ENCODE measurements at regions not wholly inside any gene's neighbourhood (a gene's known extent, or its start where the extent isn't known, plus 50 kb on each side); places are given as distances from the start of the nearest gene placed in this dataset.

DNA sequence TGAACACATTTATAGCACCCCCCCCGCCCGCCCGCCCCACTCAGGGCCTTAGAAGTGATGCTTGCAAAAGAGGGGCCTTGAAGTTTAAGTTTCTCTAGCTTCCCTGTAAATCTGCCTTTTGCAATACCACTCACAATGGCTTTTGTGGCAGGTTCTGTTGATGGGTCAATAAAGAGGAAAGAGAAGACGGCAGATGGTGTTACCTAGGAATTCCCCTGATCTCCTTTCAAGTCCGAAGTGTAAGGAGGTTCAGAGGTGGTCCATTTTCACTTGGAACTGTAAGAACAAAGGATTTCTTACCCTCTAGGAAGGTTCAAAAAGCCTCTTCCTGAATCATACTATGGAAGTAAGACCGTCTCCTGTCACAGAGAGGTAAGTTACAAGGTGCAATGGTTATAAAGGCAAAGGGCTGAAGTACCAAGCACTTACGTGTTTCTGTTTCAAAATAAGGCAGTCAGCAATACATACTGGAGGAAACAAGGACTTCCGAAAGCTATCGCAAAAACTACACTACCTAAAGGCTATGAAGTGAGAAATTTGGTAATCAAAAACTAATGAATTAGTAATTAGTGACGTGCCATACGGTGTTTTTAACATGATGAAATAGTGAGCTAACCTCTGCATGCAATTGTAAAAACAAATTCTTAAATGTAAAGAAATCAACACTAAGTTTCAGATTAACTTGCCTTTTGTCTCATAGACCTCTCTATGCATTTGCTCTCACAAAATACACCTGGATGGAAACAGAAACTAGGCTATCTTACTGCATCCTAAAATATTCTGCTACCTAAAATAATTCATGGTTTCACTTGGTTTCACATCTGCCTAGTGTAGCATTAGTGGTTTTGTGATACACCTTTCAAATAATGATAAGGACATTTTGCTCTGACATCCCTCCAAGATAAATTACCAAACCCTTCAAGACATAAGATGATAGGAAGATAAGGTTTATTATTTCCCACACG, 589.4 kb upstream of the FAM174A start:
- Histone ChIP-seq H3K4me2 (ENCODE audit: low read length) (no peak overlapping the region), H3K4me3 (ENCODE audit: low read length) (no peak overlapping the region), H3K4me1 (ENCODE audit: control insufficient read depth, insufficient read depth, low read length) (no peaks in the 10 kb centered on the region), H3K36me3 (ENCODE audit: insufficient read depth, low read length) (no peaks in the 10 kb centered on the region), H3K27me3 (ENCODE audit: control insufficient read depth, insufficient read depth, low read length) (no peaks in the 10 kb centered on the region), H3K9ac (ENCODE audit: low read depth, low read length) (no peak overlapping the region), H3K9me3 (replicated peaks; ENCODE audit: low read length) (no peaks in the 10 kb centered on the region)

DNA sequence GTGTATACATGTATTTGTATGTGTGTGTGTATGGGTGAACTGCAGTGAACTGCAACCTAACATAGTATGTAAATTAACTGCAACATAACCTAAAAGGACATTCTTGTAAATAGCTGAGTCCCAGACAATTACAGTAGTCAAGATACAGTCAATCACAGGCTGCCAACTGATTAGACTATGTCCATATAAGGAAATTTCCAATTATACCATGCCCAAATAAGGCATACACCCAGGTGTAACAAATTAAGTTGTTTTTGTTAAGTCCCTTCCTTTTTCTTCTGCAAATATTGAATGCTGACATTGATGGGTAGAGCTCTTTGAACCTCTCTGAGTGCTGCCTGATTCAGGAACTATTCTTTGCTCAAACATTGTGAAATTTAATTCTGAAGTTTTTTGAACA, 594.6 kb upstream of the FAM174A start:
- H3K36me3 ChIP-seq (ENCODE audit: insufficient read depth, low read length): no peaks in the 10 kb centered on the region
- H3K9me3 ChIP-seq (replicated peaks; ENCODE audit: low read length): no peaks in the 10 kb centered on the region
- H3K4me2 ChIP-seq (ENCODE audit: low read length): no peak overlapping the region
- H3K27me3 ChIP-seq (ENCODE audit: control insufficient read depth, insufficient read depth, low read length): no peaks in the 10 kb centered on the region
- no peak overlapping the region for H3K9ac ChIP-seq (ENCODE audit: low read depth, low read length)
- H3K4me1 ChIP-seq (ENCODE audit: control insufficient read depth, insufficient read depth, low read length): no peaks in the 10 kb centered on the region
- no peak overlapping the region for H3K4me3 ChIP-seq (ENCODE audit: low read length)

DNA sequence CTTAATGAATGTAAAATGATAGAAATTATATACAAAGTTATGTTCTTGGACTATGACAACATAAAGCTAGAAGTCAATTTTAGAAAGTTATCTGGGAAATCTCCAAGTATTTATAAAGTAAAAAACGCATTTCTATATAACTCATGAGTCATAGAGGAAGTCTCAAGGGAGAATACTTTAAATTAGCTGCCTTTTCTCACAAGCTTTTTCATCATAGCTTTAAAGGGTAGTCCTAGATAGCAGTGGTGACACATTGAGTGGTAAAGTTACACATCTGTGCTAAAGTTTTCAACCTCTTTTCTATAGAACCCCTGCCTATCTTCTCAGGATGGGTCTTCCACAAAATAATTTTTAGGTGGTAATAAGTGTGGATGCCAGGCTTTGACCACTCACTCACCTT, 598.3 kb upstream of the FAM174A start:
- Histone ChIP-seq H3K4me3 (ENCODE audit: low read length) (no peak overlapping the region), H3K9me3 (replicated peaks; ENCODE audit: low read length) (no peaks in the 10 kb centered on the region), H3K4me1 (ENCODE audit: control insufficient read depth, insufficient read depth, low read length) (no peaks in the 10 kb centered on the region), H3K9ac (ENCODE audit: low read depth, low read length) (no peak overlapping the region), H3K27me3 (ENCODE audit: control insufficient read depth, insufficient read depth, low read length) (no peaks in the 10 kb centered on the region), H3K4me2 (ENCODE audit: low read length) (no peak overlapping the region), H3K36me3 (ENCODE audit: insufficient read depth, low read length) (no peaks in the 10 kb centered on the region)

DNA sequence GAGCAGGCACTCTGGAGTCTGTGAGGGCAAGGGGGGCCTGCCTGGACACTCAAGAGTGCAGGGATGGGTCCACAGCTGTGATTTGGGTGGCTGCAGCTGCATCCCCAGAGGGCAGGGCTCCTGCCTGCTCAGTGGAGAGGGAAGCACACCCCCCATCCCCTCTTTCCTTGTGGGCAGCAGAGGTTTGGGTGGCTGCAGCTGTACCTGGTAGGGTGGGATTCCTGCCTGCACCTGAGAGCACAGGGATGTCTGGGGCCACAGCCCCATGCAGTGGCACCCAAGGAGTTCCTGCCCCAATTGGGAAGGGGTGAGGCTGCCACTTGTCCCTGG, 605.4 kb upstream of the FAM174A start:
- Histone ChIP-seq H3K9me3 (replicated peaks; ENCODE audit: low read length) (no peaks in the 10 kb centered on the region), H3K4me2 (ENCODE audit: low read length) (no peak overlapping the region), H3K9ac (ENCODE audit: low read depth, low read length) (no peak overlapping the region), H3K4me1 (ENCODE audit: control insufficient read depth, insufficient read depth, low read length) (no peaks in the 10 kb centered on the region), H3K36me3 (ENCODE audit: insufficient read depth, low read length) (no peaks in the 10 kb centered on the region), H3K27me3 (ENCODE audit: control insufficient read depth, insufficient read depth, low read length) (no peaks in the 10 kb centered on the region), H3K4me3 (ENCODE audit: low read length) (no peak overlapping the region)

DNA sequence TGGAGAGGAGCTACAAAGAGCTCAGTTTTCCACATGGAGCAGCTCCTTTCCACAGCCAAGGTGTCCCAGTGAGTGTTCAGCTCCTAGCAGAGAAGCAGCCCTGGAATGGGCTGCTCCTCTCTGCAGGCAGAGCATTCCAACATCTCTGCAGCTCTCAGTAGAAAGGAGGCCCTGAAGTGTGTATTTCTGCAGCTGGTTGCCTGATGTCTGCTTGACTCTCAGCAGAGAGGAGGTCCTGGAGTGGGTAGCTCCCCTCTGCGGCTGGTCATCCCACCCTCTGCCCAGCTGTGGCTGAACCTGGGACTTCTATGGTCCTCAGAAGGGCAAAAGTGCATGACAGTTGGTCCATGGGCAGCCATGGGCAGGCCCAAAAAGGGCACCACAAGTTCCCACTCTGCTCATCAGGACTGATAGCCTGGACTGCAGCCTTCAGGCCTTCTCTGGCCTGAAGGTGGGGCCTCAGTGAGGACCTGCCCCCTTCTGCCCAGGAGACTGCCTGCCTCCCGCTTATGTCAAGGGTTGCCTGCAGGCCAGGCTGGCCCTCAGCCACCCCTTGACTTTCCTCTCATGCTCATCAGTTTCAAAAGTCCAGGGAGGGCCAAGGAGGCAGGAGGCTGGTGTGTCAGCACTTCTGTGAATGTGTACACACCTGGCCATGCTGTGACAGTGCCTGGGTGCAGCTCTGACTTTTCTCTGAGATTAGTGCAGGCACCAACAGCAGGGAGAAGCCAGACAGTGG, 605.9 kb upstream of the FAM174A start:
- Histone ChIP-seq H3K9me3 (replicated peaks; ENCODE audit: low read length) (no peaks in the 10 kb centered on the region), H3K36me3 (ENCODE audit: insufficient read depth, low read length) (no peaks in the 10 kb centered on the region), H3K4me2 (ENCODE audit: low read length) (no peak overlapping the region), H3K9ac (ENCODE audit: low read depth, low read length) (no peak overlapping the region), H3K4me1 (ENCODE audit: control insufficient read depth, insufficient read depth, low read length) (no peaks in the 10 kb centered on the region), H3K4me3 (ENCODE audit: low read length) (no peak overlapping the region), H3K27me3 (ENCODE audit: control insufficient read depth, insufficient read depth, low read length) (no peaks in the 10 kb centered on the region)

DNA sequence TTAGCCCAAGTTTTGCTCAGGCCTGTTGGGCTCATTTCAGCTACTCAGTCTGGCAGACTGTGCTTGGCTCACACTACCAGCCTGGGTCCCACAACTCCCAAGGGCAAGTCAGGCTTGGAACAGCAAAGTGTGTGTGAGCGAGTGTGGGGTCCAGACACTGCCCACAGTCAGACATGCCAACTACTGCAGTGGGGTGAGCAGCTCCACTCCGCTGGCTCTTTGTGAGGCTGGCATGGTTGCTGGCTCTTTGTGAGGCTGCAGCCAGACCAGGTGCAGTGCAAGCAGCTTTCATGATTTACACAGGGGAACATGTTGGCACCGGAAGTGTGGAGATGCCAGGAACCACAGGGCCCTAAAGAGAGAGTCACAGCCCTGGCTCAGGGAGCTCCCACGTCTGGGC, 606.7 kb upstream of the FAM174A start:
- Histone ChIP-seq H3K9ac (ENCODE audit: low read depth, low read length) (no peak overlapping the region), H3K9me3 (replicated peaks; ENCODE audit: low read length) (no peaks in the 10 kb centered on the region)

DNA sequence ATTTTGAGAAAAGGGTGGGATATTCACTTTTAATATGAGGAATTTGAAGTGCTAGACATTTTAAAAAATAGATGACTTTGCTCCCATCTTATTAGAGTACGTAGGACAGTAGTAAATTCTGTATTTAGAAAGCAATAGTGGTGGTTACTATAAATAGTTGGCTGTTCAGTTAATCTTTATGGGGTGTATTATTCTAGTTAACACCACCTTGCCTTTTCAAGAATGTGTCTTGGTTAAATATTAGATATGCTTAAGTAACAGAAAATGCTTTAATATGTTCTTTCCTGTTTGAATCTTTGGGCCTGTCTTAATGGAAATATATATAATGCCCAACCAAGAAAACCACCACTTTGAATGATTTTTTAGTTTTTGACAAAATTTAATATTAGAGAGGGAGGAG, 608.7 kb upstream of the FAM174A start:
- Histone ChIP-seq H3K4me2 (ENCODE audit: low read length) (no peak overlapping the region), H3K4me3 (ENCODE audit: low read length) (no peak overlapping the region), H3K9me3 (replicated peaks; ENCODE audit: low read length) (no peaks in the 10 kb centered on the region), H3K27me3 (ENCODE audit: control insufficient read depth, insufficient read depth, low read length) (no peaks in the 10 kb centered on the region), H3K36me3 (ENCODE audit: insufficient read depth, low read length) (no peaks in the 10 kb centered on the region), H3K4me1 (ENCODE audit: control insufficient read depth, insufficient read depth, low read length) (no peaks in the 10 kb centered on the region), H3K9ac (ENCODE audit: low read depth, low read length) (no peak overlapping the region)

More for the DNA sequence above, 606.7 kb upstream of the FAM174A start:
- H3K4me2 ChIP-seq (ENCODE audit: low read length): no peak overlapping the region
- H3K4me1 ChIP-seq (ENCODE audit: control insufficient read depth, insufficient read depth, low read length): no peaks in the 10 kb centered on the region
- no peaks in the 10 kb centered on the region for H3K36me3 ChIP-seq (ENCODE audit: insufficient read depth, low read length)
- no peaks in the 10 kb centered on the region for H3K27me3 ChIP-seq (ENCODE audit: control insufficient read depth, insufficient read depth, low read length)
- H3K4me3 ChIP-seq (ENCODE audit: low read length): no peak overlapping the region

DNA sequence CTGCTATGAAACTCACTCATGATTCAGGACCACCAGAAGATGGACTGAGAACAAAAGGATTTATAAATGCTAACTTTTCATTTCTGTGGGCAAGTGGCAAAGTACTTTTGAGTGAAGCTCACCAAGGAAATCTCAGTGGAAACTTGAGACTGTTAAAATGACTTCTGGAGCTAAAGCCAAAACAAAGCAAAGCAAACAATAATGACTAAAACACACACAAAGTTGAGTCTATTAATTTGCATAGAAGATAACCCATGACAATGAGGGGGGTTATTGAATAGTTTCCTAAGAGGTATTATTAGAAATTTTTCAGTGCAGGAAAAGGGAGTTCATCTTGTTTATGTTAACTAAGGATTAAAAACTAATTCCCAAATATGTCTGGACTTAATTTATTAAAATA, 612.8 kb upstream of the FAM174A start:
- no peaks in the 10 kb centered on the region for H3K36me3 ChIP-seq (ENCODE audit: insufficient read depth, low read length)
- no peaks in the 10 kb centered on the region for H3K9me3 ChIP-seq (replicated peaks; ENCODE audit: low read length)
- H3K4me2 ChIP-seq (ENCODE audit: low read length): no peak overlapping the region
- no peak overlapping the region for H3K4me3 ChIP-seq (ENCODE audit: low read length)
- H3K9ac ChIP-seq (ENCODE audit: low read depth, low read length): no peak overlapping the region
- no peaks in the 10 kb centered on the region for H3K4me1 ChIP-seq (ENCODE audit: control insufficient read depth, insufficient read depth, low read length)
- no peaks in the 10 kb centered on the region for H3K27me3 ChIP-seq (ENCODE audit: control insufficient read depth, insufficient read depth, low read length)

DNA sequence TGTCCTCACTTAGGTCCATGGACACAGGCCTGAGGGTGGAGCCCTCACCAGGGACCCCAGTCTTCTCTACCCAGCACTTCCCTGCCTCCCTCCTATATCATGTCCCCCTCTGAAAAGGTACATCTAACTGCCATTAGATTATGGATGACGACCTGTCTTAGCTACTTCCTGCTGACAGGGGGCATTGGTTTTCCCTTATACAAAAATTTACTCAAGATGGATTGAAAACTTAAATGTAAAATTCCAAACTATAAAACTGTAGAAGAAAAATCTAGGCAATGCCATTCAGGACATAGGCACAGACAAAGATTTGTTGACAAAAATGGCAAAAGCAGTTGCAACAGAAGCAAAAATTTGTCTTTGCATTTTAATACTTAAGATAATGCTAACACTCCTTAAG, 623.2 kb upstream of the FAM174A start:
- H3K9ac ChIP-seq (ENCODE audit: low read depth, low read length): no peak overlapping the region
- no peaks in the 10 kb centered on the region for H3K36me3 ChIP-seq (ENCODE audit: insufficient read depth, low read length)
- H3K4me1 ChIP-seq (ENCODE audit: control insufficient read depth, insufficient read depth, low read length): no peaks in the 10 kb centered on the region
- no peak overlapping the region for H3K4me2 ChIP-seq (ENCODE audit: low read length)
- H3K9me3 ChIP-seq (replicated peaks; ENCODE audit: low read length): no peaks in the 10 kb centered on the region
- no peaks in the 10 kb centered on the region for H3K27me3 ChIP-seq (ENCODE audit: control insufficient read depth, insufficient read depth, low read length)
- no peak overlapping the region for H3K4me3 ChIP-seq (ENCODE audit: low read length)

DNA sequence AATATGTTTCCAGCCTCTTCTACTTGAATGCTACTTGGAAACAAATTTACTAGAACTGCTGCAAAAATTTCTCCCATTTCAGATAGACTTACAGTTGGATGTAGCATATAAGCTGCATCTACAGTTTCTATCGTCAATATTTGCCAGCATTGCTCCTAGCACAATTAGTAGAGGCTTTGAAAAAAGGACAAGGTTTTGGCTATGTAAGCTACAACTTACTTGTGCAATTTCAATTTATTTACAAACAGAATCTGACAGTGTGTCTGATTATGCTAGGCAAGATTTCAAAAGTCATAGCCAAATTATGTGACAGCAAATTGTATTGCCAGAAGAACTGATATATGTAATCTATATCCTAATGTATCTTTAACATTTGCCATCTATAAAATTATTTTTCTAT, 628.4 kb upstream of the FAM174A start:
- Histone ChIP-seq H3K4me1 (ENCODE audit: control insufficient read depth, insufficient read depth, low read length) (no peaks in the 10 kb centered on the region), H3K4me2 (ENCODE audit: low read length) (no peak overlapping the region), H3K36me3 (ENCODE audit: insufficient read depth, low read length) (no peaks in the 10 kb centered on the region), H3K9ac (ENCODE audit: low read depth, low read length) (no peak overlapping the region), H3K9me3 (replicated peaks; ENCODE audit: low read length) (no peaks in the 10 kb centered on the region), H3K4me3 (ENCODE audit: low read length) (no peak overlapping the region), H3K27me3 (ENCODE audit: control insufficient read depth, insufficient read depth, low read length) (no peaks in the 10 kb centered on the region)

DNA sequence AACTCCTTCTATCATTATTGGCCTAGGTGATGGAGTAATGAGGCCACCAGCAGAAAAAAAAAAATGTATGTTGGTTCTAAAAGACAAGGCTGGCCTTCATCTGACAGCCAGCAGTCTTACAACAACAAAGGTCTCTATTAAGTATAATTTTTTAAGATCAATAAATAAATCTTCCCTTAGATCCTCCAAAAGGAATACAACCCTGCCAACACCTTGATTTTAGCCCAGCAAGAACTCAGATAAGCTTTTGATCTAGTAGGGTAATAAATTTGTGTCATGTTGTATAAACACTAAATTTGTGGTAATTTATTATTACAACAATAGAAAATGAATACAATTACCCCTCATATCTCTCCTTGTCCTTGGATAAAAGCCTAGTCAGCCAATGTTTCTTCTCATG, 633.2 kb upstream of the FAM174A start:
- Histone ChIP-seq H3K4me2 (ENCODE audit: low read length) (no peak overlapping the region), H3K36me3 (ENCODE audit: insufficient read depth, low read length) (no peaks in the 10 kb centered on the region), H3K27me3 (ENCODE audit: control insufficient read depth, insufficient read depth, low read length) (no peaks in the 10 kb centered on the region), H3K4me1 (ENCODE audit: control insufficient read depth, insufficient read depth, low read length) (peaks cover 21% of the 10 kb centered on the region), H3K9me3 (replicated peaks; ENCODE audit: low read length) (no peaks in the 10 kb centered on the region), H3K4me3 (ENCODE audit: low read length) (no peak overlapping the region), H3K9ac (ENCODE audit: low read depth, low read length) (no peak overlapping the region)

All from skeletal muscle satellite cell (primary cell).